Heart right ventricle (tissue), 16 donors: ENCODE measurements at regions not wholly inside any gene's neighbourhood (a gene's known extent, or its start where the extent isn't known, plus 50 kb on each side); places are given as distances from the start of the nearest gene placed in this dataset.

ENCODE experiments used
- ATAC-seq, 8 donors: fragments of 200-7000 bp; cut with Tn5 transposase; one replicate each; pipeline ENCODE4 v1.9.1; 2020; ENCODE audit warnings: mild to moderate bottlenecking in 8 of 8, moderate library complexity in 8 of 8, moderate number of reproducible peaks in 1 of 8
- DNase-seq, 2 donors: peaks; one replicate each; pipeline ENCODE4 v3.0.0-alpha.2; 2020
- H3K27ac ChIP-seq, 10 donors: fragments of 200-600 bp; sonication (generic) in 2 of 10; one replicate each; pipeline versions ENCODE4 v1.5.0 to v1.8.0; 2020 to 2022; ENCODE audit warnings: mild to moderate bottlenecking in 3 of 10
- H3K27me3 ChIP-seq, 7 donors: fragments of 200-600 bp; one replicate each; pipeline ENCODE4 v1.8.0; 2021 to 2022; ENCODE audit warnings: mild to moderate bottlenecking in 2 of 7
- H3K36me3 ChIP-seq, 9 donors: fragments of 200-600 bp; sonication (generic) in 1 of 9; one replicate each; pipeline versions ENCODE4 v1.5.0 to v1.8.0; 2020 to 2022; ENCODE audit warnings: mild to moderate bottlenecking in 2 of 9
- H3K4me1 ChIP-seq, 9 donors: fragments of 200-600 bp; sonication (generic) in 1 of 9; one replicate each; pipeline versions ENCODE4 v1.5.0 to v1.8.0; 2020 to 2022; ENCODE audit warnings: mild to moderate bottlenecking in 4 of 9
- H3K4me3 ChIP-seq, 10 donors: fragments of 200-600 bp; sonication (generic) in 2 of 10; one replicate each; pipeline versions ENCODE4 v1.5.0 to v1.8.0; 2020 to 2022; ENCODE audit warnings: mild to moderate bottlenecking in 7 of 10, moderate library complexity in 2 of 10
- H3K9me3 ChIP-seq, 11 donors: fragments of 200-600 bp in 10 of 11; sonication (generic) in 2 of 11; one replicate each; pipeline versions ENCODE4 v1.5.0 to v1.8.0; 2013 to 2022; ENCODE audit warnings: mild to moderate bottlenecking in 2 of 11, control low read depth in 1 of 11, moderate library complexity in 1 of 11
- CTCF ChIP-seq, 9 donors: fragments of 200-600 bp; sonication (generic) in 2 of 9; IDR thresholded peaks; one replicate each; pipeline versions ENCODE4 v1.5.0 to v1.8.0; 2021 to 2022; ENCODE audit warnings: antibody characterized with exemption in 9 of 9, mild to moderate bottlenecking in 5 of 9, moderate library complexity in 1 of 9
- WGBS, 2 donors: extraction: QIAGEN DNeasy Blood & Tissue Kit; methylation state at CpG; one replicate each; pipeline ENCODE4 v1.1.7; 2013; ENCODE audit warnings: inconsistent platforms in 1 of 2; 5-methylcytosine and 5-hydroxymethylcytosine counted together
- intact Hi-C, 10 donors: fragments of 100-400 bp; cut with DNase I; formaldehyde crosslinking; loops; one replicate each; pipeline versions ENCODE4 v1.11.1 to v1.14.2; 2022
- donor health status: Arrhythmogenic right ventricular cardiomyopathy.
- donor health status: ischemic (EF 13 %, LVEDD 7.1; RV severe dilation, severe dysfunction).
- donor health status: healthy with polysubstance abuse.
- donor health status: DM: no; HTN: yes; CAD: no.
- donor health status: DM: no; HTN: no; CAD: no.
- donor health status: ischemic (EF 25% LVEDD 6.9; RV normal size, moderate dysfunction).
- donor health status: ischemic (EF 25% LVEDD 5.7; RV mildly dilated, moderate dysfunction).
- donor health status: healthy.
- donor health status: DM: yes; HTN: yes; CAD: no.
- donor health status: Ischemic cardiomyopathy.
- donor health status: ischemic (EF 35%, LVEDD 5.7; RV mildly dilated, moderate dysfunction).
- donor health status: nonischemic (EF 11% LVEDD 7.7; RV severe dilation, severe dysfunction).
- donor health status: DM: yes; HTN: yes; CAD: no.
- donor health status: PGD.
- donor health status: ischemic (EF 29% LVEDD 5.4; RV normal size, mild dysfunction).
- donor health status: nonischemic (EF 23%, LVEDD 6.1; RV moderate dilation, normal function).

- Histone ChIP-seq H3K27me3 (peaks cover 0 to 17% (median 5%) of the 10 kb centered on the region in 7 donors), H3K4me1 (no peaks in the 10 kb centered on the region), H3K4me3 (no peak overlapping the region), H3K27ac (no peak overlapping the region), H3K36me3 (no peaks in the 10 kb centered on the region), H3K9me3 (no peaks in the 10 kb centered on the region)
- 56 to 60% methylated on average over 5 of the region's 5 CpGs for WGBS, 2 donors
- no peak for ATAC-seq
- TF ChIP-seq CTCF (IDR thresholded peaks at IDR 0.05): no peak
- intact Hi-C loops: no loop called here
- DNase-seq: no peak
These were observed 111.1 kb upstream of the DUSP22 start for GRCh38 chr6:181049-181654.

GRCh38 chr6:183668-184067, 108.6 kb upstream of the DUSP22 start:
- H3K4me1 ChIP-seq: peaks cover 0 to 7% (median 0%) of the 10 kb centered on the region in 9 donors
- no peak overlapping the region for H3K27ac ChIP-seq
- 85 to 93% methylated on average over 2 of the region's 2 CpGs for WGBS, 2 donors
- no peak for ATAC-seq
- peaks cover 0 to 10% (median 0%) of the 10 kb centered on the region in 7 donors for H3K27me3 ChIP-seq
- no peak for DNase-seq
- H3K36me3 ChIP-seq: no peaks in the 10 kb centered on the region
- intact Hi-C loops: no loop called here
- TF ChIP-seq CTCF (IDR thresholded peaks at IDR 0.05): no peak
- no peak overlapping the region for H3K4me3 ChIP-seq
- no peaks in the 10 kb centered on the region for H3K9me3 ChIP-seq

- WGBS, 2 donors: 69 to 76% methylated on average over 7 of the region's 7 CpGs
- TF ChIP-seq CTCF (IDR thresholded peaks at IDR 0.05): no peak
- Histone ChIP-seq H3K4me1 (peaks cover 0 to 7% (median 0%) of the 10 kb centered on the region in 9 donors), H3K9me3 (no peaks in the 10 kb centered on the region), H3K4me3 (no peak overlapping the region), H3K36me3 (no peaks in the 10 kb centered on the region), H3K27me3 (peaks cover 0 to 5% (median 0%) of the 10 kb centered on the region in 7 donors), H3K27ac (no peak overlapping the region)
- ATAC-seq (no peak), DNase-seq (no peak)
- intact Hi-C loops: no loop called here
These were observed 108.1 kb upstream of the DUSP22 start for GRCh38 chr6:184161-184700.

- 60 to 67% methylated on average over 12 of the region's 12 CpGs for WGBS, 2 donors
- no peaks in the 10 kb centered on the region for H3K9me3 ChIP-seq
- peak in 5 of 8 donors; percentile 28 to 78 (median 45) for ATAC-seq
These were observed 105.8 kb upstream of the DUSP22 start for GRCh38 chr6:186340-186965.

More at GRCh38 chr6:186340-186965, 105.8 kb upstream of the DUSP22 start:
- no peaks in the 10 kb centered on the region for H3K36me3 ChIP-seq
- TF ChIP-seq CTCF (IDR thresholded peaks at IDR 0.05): no peak
- H3K27ac ChIP-seq: no peak overlapping the region
- peaks cover 0 to 7% (median 0%) of the 10 kb centered on the region in 9 donors for H3K4me1 ChIP-seq
- intact Hi-C loops: loop anchor here in 1 of 10 donors (5.0 kb wide), 1 partner anchor 221 kb away; no protein-coding TSS in a partner anchor
- H3K27me3 ChIP-seq: no peaks in the 10 kb centered on the region
- no peak for DNase-seq
- no peak overlapping the region for H3K4me3 ChIP-seq
